Loucy (cell line): ENCODE measurements at regions not wholly inside any gene's neighbourhood (a gene's known extent, or its start where the extent isn't known, plus 50 kb on each side); places are given as distances from the start of the nearest gene placed in this dataset.

ENCODE experiments used
- H2AFZ ChIP-seq: fragments of 200-600 bp; sonication (generic); 2 replicates; pipeline ENCODE4 v1.6.0; 2016; ENCODE audit warnings: antibody characterized with exemption, mild to moderate bottlenecking, low read length, moderate library complexity
- H3F3A ChIP-seq: fragments of 200-600 bp; 2 replicates; pipeline ENCODE4 v1.6.0; 2016; ENCODE audit warnings: antibody characterized with exemption, low read depth, mild to moderate bottlenecking
- H3K27me3 ChIP-seq: fragments of 200-600 bp; sonication (generic); 2 replicates; pipeline ENCODE4 v1.6.1; 2014; ENCODE audit warnings: low read length, mild to moderate bottlenecking; ENCODE audit not compliant: insufficient read depth, poor library complexity, severe bottlenecking
- H3K36me3 ChIP-seq: fragments of 200-600 bp; sonication (generic); 2 replicates; pipeline ENCODE4 v1.6.1; 2016; ENCODE audit warnings: low read length; ENCODE audit not compliant: insufficient read depth
- H3K4me1 ChIP-seq: fragments of 200-600 bp; sonication (generic); 2 replicates; pipeline ENCODE4 v1.5.1; 2014; ENCODE audit warnings: low read length, mild to moderate bottlenecking; ENCODE audit not compliant: insufficient read depth, poor library complexity, severe bottlenecking
- H3K4me2 ChIP-seq: fragments of 200-600 bp; sonication (generic); 2 replicates; pipeline ENCODE4 v1.6.0; 2014; ENCODE audit warnings: antibody characterized with exemption, low read length, low read depth, mild to moderate bottlenecking; ENCODE audit not compliant: poor library complexity, severe bottlenecking
- H3K4me3 ChIP-seq: fragments of 200-600 bp; sonication (generic); 2 replicates; pipeline ENCODE4 v1.5.1; 2014; ENCODE audit warnings: low read length, mild to moderate bottlenecking, mixed read lengths; ENCODE audit not compliant: poor library complexity, severe bottlenecking
- H3K79me2 ChIP-seq: fragments of 200-600 bp; sonication (generic); 2 replicates; pipeline ENCODE4 v1.6.1; 2014; ENCODE audit warnings: low read length; ENCODE audit not compliant: insufficient read depth
- H3K9ac ChIP-seq: fragments of 200-600 bp; sonication (generic); 2 replicates; pipeline ENCODE4 v1.6.0; 2014; ENCODE audit warnings: mild to moderate bottlenecking, low read depth, low read length, moderate library complexity; ENCODE audit not compliant: poor library complexity, severe bottlenecking
- H3K9me2 ChIP-seq: fragments of 200-600 bp; sonication (generic); replicated peaks from 2 replicates; pipeline ENCODE4 v1.6.1; 2016; ENCODE audit warnings: low read depth, low read length, mixed read lengths
- H3K9me3 ChIP-seq: fragments of 200-600 bp; sonication (generic); 2 replicates; pipeline ENCODE4 v1.6.1; 2014; ENCODE audit warnings: mild to moderate bottlenecking, antibody characterized with exemption, low read length, low read depth; ENCODE audit not compliant: insufficient read depth
- H4K20me1 ChIP-seq: fragments of 200-600 bp; sonication (generic); 2 replicates; pipeline ENCODE4 v1.6.0; 2014; ENCODE audit warnings: antibody characterized with exemption, low read length, mild to moderate bottlenecking; ENCODE audit not compliant: insufficient read depth, poor library complexity, severe bottlenecking
- EZH2phosphoT487 ChIP-seq: fragments of 200-600 bp; IDR thresholded peaks from 2 replicates; pipeline ENCODE4 v1.6.1; 2018; ENCODE audit warnings: antibody characterized with exemption, mild to moderate bottlenecking, moderate library complexity, borderline replicate concordance
- TF ChIP-seq, protein P1 (sequence below): fragments of 200-600 bp; sonication (generic); conservative IDR thresholded peaks from 2 replicates; pipeline ENCODE4 v1.5.1; 2014; ENCODE audit warnings: mild to moderate bottlenecking, antibody characterized with exemption, low read length

DNA sequence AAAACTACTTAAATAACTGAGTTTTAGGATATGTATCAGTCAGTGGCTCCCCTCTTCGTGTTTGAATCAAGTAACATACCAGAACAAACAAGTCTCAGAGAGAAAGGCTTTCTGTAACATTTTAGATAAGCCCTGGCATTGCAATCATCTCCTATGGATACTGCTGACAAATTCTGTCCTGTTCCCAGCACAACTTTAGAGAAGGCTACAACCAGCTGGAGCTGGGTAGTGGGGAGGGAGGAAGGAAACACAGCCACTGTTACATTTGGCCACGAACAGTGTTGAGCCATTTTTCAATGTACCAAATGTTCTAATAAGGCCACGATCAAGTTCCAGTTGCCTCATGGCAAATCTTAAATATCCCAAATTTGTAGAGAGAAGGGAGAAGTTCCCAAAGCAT, 511.8 kb upstream of the WWC1 start:
- TF ChIP-seq EZH2phosphoT487 = no peak
- TF ChIP-seq, protein P1, sequence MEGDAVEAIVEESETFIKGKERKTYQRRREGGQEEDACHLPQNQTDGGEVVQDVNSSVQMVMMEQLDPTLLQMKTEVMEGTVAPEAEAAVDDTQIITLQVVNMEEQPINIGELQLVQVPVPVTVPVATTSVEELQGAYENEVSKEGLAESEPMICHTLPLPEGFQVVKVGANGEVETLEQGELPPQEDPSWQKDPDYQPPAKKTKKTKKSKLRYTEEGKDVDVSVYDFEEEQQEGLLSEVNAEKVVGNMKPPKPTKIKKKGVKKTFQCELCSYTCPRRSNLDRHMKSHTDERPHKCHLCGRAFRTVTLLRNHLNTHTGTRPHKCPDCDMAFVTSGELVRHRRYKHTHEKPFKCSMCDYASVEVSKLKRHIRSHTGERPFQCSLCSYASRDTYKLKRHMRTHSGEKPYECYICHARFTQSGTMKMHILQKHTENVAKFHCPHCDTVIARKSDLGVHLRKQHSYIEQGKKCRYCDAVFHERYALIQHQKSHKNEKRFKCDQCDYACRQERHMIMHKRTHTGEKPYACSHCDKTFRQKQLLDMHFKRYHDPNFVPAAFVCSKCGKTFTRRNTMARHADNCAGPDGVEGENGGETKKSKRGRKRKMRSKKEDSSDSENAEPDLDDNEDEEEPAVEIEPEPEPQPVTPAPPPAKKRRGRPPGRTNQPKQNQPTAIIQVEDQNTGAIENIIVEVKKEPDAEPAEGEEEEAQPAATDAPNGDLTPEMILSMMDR = no peak
- Histone ChIP-seq H3K79me2 (no peaks in the 10 kb centered on the region), H3K4me2 (no peak overlapping the region)

DNA sequence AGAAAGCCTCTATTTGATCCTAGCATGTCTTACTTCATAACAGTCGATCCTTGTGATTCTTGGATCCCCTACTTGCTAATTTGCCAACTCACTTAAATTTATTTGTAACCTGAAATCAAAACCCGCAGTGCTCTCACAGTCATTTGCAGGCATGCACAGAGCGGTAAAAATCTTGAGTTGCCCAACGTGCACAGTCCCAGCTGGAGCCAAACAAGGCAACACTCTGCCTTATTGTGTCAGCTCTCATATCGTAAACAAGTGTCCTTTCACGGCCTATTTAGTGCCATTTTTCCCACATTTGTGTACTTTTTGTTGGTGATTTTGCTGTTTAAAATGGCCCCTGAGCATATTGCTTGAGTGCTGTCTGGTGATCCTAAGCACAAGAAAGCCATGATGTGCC, 511.3 kb upstream of the WWC1 start:
- H4K20me1 ChIP-seq = no peaks in the 10 kb centered on the region
- no peak overlapping the region for H3K4me3 ChIP-seq
- no peaks in the 10 kb centered on the region for H3K9me3 ChIP-seq
- H3F3A ChIP-seq = no peaks in the 10 kb centered on the region
- H3K9me2 ChIP-seq = no peaks in the 10 kb centered on the region
- TF ChIP-seq EZH2phosphoT487 = no peak
- TF ChIP-seq, protein P1 = no peak
- H3K9ac ChIP-seq = no peak overlapping the region
- H3K27me3 ChIP-seq = no peaks in the 10 kb centered on the region
- no peaks in the 10 kb centered on the region for H3K4me1 ChIP-seq
- H3K79me2 ChIP-seq = no peaks in the 10 kb centered on the region
- H2AFZ ChIP-seq = no peak overlapping the region
- H3K4me2 ChIP-seq = no peak overlapping the region
- H3K36me3 ChIP-seq = no peaks in the 10 kb centered on the region

More for the DNA sequence above, 511.8 kb upstream of the WWC1 start:
- Histone ChIP-seq H3F3A (no peaks in the 10 kb centered on the region), H3K27me3 (no peaks in the 10 kb centered on the region), H3K4me3 (no peak overlapping the region), H4K20me1 (no peaks in the 10 kb centered on the region), H3K36me3 (no peaks in the 10 kb centered on the region), H3K9me2 (no peaks in the 10 kb centered on the region), H3K9ac (no peak overlapping the region), H2AFZ (no peak overlapping the region), H3K9me3 (no peaks in the 10 kb centered on the region), H3K4me1 (no peaks in the 10 kb centered on the region)

DNA sequence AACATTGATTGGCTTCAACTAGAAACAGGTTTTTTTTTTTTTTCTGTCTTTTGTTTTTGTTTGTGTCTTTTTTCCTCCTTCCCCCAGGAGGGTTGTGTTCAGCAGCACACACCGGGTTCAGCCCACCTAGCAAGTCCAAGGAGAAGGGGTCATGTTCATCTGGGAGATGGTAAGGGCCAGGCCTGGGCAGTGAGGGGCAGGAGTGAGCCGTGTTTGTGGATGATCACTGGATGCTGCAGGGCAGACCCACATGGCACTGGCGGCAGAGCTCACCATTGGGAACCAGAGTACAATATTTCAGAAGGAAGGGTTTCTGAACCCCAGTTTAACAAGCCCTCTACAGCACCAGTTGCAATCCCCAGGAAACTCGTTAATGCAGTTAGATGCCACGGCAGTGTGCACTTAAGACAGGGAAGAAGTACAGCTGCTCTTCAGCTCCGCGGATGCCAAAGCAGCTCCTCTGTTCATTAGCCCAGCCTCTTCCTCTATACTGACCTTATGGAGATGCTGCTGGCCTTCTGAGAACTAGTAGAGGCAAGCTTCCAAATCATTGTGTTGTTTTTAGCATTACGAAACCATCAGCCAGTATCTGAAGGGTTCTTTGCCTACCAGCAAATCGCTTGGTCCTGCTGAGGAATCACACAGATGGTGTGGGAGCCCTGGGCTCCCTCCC, 508.2 kb upstream of the WWC1 start:
- Histone ChIP-seq H3K9me3 (no peaks in the 10 kb centered on the region), H3F3A (no peaks in the 10 kb centered on the region), H3K9ac (no peak overlapping the region), H3K4me3 (no peak overlapping the region), H2AFZ (no peak overlapping the region), H3K79me2 (no peaks in the 10 kb centered on the region), H3K27me3 (no peaks in the 10 kb centered on the region), H3K4me2 (no peak overlapping the region), H4K20me1 (no peaks in the 10 kb centered on the region), H3K9me2 (no peaks in the 10 kb centered on the region), H3K36me3 (no peaks in the 10 kb centered on the region), H3K4me1 (no peaks in the 10 kb centered on the region)
- TF ChIP-seq, protein P1 = no peak
- TF ChIP-seq EZH2phosphoT487 = no peak
